Epithelial cell of proximal tubule (primary cell): ENCODE measurements at regions not wholly inside any gene's neighbourhood (a gene's known extent, or its start where the extent isn't known, plus 50 kb on each side); places are given as distances from the start of the nearest gene placed in this dataset.

Source experiments
- DNase-seq: peaks from one replicate; pipeline ENCODE4 v3.0.0-alpha.2; 2011; ENCODE audit warnings: low read depth
- H3K4me3 ChIP-seq: 2 replicates; pipeline ENCODE4 v1.5.1; 2011; ENCODE audit warnings: low read depth, mild to moderate bottlenecking, low read length
- TF ChIP-seq, protein P1 (sequence below): conservative IDR thresholded peaks from 2 replicates; pipeline ENCODE4 v1.5.1; 2012; ENCODE audit warnings: low read depth, mild to moderate bottlenecking, low read length

DNA sequence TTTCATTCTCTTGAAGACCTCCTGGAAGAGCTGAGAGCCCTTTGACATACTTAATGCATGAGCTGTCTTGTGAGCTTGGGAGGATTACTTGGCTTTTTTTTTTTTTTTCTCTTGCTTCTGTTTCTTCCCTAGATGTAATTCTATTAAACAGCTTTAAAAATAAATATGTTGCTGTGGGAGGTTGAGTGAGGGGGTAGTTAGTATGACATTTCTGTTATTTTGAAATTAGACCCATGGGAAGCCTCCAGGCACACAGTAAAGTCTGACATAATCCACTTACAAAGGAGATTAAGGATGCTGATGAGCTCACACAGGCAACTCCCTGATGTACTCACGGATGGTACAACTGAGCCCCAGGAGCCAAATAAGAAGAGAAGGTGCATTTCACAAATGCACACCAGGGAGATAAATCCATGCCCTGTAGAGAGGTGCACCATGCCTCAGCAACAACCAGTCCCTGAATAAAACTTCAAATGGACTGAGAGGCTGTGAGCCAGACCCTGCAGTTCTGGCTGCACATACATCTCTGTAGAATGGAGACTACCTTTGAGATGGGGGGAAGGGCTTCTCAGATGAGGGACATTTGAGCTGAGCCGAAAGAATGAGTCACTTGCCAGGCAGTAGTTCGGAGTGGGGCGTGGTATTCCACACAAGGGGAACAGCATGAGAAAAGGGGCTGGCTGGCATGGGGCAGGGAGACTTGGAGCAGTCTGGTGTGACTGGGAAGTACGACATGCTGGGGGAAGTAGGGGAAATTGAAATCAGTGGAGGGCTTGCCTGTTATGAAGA lies 68.7 kb downstream of the ACTL7B start:
- no peak overlapping the region for H3K4me3 ChIP-seq
- TF ChIP-seq, protein P1, sequence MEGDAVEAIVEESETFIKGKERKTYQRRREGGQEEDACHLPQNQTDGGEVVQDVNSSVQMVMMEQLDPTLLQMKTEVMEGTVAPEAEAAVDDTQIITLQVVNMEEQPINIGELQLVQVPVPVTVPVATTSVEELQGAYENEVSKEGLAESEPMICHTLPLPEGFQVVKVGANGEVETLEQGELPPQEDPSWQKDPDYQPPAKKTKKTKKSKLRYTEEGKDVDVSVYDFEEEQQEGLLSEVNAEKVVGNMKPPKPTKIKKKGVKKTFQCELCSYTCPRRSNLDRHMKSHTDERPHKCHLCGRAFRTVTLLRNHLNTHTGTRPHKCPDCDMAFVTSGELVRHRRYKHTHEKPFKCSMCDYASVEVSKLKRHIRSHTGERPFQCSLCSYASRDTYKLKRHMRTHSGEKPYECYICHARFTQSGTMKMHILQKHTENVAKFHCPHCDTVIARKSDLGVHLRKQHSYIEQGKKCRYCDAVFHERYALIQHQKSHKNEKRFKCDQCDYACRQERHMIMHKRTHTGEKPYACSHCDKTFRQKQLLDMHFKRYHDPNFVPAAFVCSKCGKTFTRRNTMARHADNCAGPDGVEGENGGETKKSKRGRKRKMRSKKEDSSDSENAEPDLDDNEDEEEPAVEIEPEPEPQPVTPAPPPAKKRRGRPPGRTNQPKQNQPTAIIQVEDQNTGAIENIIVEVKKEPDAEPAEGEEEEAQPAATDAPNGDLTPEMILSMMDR: no peak
- DNase-seq: no peak

DNA sequence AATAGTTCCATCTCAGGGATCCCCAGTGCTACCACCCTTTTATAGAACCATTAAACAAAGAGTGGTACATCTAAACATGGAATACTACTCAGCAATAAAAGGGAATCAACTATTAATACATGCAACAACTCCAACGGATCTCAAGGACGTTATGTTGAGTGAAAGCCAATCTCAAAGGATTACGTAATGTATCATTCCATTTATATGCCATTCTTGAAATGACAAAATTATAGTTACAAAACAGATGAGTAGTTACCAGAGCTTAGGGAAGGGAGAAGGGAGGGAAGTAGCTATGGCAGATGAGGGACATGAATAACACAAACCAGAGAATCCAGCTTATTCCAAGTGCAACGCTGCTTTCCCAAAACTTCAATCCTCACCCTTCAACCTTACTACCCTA lies 69.5 kb downstream of the ACTL7B start:
- DNase-seq: no peak
- TF ChIP-seq, protein P1: no peak
- H3K4me3 ChIP-seq: no peak overlapping the region

DNA sequence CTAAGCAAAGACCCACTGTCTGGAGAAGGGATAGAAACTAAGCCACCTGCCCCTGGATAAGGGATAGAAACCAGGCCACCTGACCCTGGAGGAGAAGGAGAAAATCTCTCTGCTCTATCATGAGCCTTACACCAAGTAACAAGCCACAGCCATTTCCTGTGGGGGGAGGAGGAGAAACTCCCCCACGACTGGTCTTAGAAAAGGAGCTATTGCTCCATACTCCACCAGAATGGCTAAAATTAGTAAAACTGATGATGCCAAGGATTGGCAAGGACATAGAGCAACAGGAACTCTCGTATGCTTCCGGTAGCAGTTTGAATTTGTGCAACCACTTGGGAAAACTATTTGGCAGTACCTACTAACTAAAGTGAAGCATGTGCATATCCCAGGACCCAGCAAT lies 70.8 kb downstream of the ACTL7B start:
- TF ChIP-seq, protein P1: no peak
- DNase-seq: no peak
- no peak overlapping the region for H3K4me3 ChIP-seq

DNA sequence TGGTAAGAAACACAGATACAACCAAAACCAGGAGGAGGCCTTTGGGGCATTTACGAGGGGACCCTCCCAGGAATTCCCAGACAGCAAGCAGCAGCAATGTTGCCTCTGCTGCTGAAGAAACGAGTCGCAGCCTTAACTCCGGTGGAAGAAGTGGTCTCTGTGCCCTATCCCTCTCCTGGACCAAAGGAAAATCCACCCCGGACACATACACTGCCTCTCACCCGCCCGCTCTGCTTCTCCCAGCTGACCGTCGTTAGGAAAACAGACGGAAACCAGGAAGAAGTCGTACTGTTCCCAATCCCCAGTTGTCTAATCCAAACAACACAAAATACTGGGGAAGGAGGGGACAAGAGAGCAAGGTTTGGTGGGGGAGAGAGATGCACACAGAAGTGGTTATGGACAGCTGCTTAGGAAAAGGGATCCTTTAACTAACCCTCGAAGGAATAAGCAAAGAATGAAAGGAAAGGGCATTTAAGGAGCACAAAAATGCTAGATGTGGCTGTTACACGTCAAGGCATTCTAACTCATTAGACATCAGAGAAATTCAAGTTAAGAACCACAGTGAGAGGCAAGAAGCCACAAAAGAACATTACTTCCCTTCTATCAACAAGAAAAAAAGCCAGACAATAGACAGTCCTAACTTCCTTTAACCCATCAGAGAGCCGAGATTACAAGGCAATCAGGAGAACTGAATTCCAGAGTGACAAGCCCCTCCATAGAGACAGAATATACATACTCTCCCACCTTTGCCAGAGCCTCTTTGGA lies 71.9 kb downstream of the ACTL7B start:
- TF ChIP-seq, protein P1: no peak
- no peak for DNase-seq

DNA sequence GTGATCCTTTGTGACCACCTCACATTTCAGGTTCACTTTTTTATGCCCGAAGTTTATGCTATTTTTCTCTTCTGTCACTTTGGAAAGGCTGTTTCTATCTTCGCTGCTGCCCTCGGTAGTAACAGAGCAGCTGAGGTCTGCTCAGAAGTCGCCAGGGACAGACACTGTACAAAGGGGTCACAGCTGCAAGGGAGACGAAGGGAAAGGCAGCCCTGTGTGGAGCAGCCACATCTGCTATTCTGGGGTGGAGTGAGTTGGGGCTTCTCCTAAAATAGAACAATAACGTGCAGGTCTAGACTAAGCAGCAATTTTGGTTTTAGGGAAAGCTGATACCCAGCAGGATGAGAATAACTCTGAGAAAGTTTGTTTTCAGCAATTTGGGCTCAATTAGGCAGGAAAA lies 72.5 kb downstream of the ACTL7B start:
- no peak overlapping the region for H3K4me3 ChIP-seq
- TF ChIP-seq, protein P1: no peak
- DNase-seq: no peak

More for the DNA sequence above, 71.9 kb downstream of the ACTL7B start:
- H3K4me3 ChIP-seq: no peak overlapping the region

DNA sequence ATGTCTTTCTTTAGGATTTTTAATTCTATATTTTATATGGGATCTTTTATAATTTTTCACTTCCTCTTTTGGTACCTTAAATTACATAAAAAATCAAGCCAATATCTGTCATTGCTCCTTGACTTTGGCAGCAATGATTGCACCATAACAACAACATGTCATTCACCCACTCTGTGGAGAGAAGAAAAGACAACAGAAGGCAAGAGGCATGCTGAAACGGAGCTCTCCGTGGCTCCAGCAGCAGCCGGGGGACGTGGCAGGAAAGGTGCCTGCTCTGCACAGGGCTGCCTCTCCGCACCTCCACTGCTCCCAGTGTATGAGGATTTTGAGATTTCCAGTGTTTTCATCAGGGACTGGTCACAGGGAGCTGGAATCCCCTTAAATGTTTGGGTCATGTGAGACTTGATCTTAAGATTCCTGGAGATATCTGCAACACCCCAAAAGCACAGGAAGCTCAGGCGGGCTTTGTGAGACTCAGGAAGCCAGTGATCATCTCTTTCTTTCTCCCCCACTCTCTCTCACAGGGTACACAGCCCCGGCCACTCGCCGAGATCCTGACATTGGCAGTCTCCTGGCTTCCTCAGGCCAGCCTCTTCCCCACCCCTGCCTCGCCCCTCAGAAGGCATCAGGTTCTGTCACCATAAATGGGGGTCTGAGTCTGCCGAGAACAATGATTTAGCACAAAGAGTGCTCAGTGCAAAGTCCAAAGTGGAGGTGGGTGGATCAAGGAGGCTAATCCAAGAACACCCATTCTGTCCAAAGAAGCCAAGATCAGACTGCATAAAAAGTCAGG lies 74.6 kb downstream of the ACTL7B start:
- no peak for DNase-seq
- H3K4me3 ChIP-seq: no peak overlapping the region
- TF ChIP-seq, protein P1: no peak
